ENCODE measurements at regions not wholly inside any gene's neighbourhood (a gene's known extent, or its start where the extent isn't known, plus 50 kb on each side); places are given as distances from the start of the nearest gene placed in this dataset.
"Not testable (repeated sequence)": the region's sequence is repeated elsewhere in the genome, so short reads cannot be mapped to it uniquely, and the experiment has no call there.

DNA sequence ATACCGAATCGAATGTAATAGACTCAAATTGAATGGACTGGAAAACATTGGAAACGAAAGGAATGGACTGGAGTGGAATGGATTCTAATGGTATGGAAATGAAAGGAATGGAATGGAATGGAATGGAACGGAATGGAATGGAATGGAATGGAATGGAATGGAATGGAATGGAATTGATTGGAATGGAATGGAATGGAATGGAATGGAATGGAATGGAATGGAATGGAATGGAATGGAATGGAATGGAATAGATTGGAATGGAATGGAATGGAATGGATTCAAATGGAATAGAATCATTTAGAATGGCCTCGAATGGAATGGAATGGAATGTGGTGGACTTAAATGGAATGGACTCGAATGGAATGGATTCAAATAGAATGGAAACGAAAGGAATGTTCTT lies 1057.5 kb upstream of the USP9Y start:
- not testable (repeated sequence) for H3K4me3 ChIP-seq (ENCODE audit: low read depth, low read length); DNase-seq (ENCODE audit: low read depth)

DNA sequence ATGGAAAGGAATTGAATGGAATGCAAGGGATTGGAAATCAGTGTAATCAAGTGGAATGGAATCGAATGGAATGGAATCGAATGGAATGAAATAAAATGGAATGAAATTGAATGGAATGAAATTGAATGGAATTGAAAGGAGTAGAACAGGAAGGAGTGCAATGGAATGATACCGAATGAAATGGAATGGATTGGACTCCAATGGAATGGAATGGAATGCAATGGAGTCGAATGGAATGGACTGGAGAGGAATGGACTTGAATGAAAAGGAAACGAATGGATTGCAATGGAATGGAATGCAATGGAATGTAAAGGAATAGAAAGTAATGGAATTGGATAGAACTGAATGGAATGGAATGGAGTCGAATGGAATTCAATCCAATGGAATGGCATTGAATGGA lies 1032.8 kb upstream of the USP9Y start:
- DNase-seq (ENCODE audit: low read depth), result peak; percentile 2

More for the DNA sequence above, 1032.8 kb upstream of the USP9Y start:
- no peak overlapping the region for H3K4me3 ChIP-seq (ENCODE audit: low read depth, low read length)
- TF ChIP-seq, protein P1, sequence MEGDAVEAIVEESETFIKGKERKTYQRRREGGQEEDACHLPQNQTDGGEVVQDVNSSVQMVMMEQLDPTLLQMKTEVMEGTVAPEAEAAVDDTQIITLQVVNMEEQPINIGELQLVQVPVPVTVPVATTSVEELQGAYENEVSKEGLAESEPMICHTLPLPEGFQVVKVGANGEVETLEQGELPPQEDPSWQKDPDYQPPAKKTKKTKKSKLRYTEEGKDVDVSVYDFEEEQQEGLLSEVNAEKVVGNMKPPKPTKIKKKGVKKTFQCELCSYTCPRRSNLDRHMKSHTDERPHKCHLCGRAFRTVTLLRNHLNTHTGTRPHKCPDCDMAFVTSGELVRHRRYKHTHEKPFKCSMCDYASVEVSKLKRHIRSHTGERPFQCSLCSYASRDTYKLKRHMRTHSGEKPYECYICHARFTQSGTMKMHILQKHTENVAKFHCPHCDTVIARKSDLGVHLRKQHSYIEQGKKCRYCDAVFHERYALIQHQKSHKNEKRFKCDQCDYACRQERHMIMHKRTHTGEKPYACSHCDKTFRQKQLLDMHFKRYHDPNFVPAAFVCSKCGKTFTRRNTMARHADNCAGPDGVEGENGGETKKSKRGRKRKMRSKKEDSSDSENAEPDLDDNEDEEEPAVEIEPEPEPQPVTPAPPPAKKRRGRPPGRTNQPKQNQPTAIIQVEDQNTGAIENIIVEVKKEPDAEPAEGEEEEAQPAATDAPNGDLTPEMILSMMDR (IDR thresholded peaks at IDR 0.05; ENCODE audit: insufficient read depth, low read depth, low read length), result no peak

Data from fibroblast of villous mesenchyme (primary cell).